ENCODE measurements at regions not wholly inside any gene's neighbourhood (a gene's known extent, or its start where the extent isn't known, plus 50 kb on each side); places are given as distances from the start of the nearest gene placed in this dataset.

GRCh38 chr12:31850268-31850667 lies 108.9 kb upstream of the RESF1 start:
- TF ChIP-seq CTCF (IDR thresholded peaks at IDR 0.05), result no peak
- TF ChIP-seq ZFX (IDR thresholded peaks at IDR 0.05; ENCODE audit: borderline replicate concordance), result no peak
